H1 (cell line): ENCODE measurements at regions not wholly inside any gene's neighbourhood (a gene's known extent, or its start where the extent isn't known, plus 50 kb on each side); places are given as distances from the start of the nearest gene placed in this dataset.

Experiments used
- CBX5 ChIP-seq: fragments of 300-800, 300-1000 bp; sonication (generic); IDR thresholded peaks from 2 replicates; pipeline ENCODE4 v1.7.1; 2016; ENCODE audit warnings: antibody characterized with exemption, low read length, low read depth
- CTCF ChIP-seq, 3 experiments: IDR thresholded peaks; 1 replicate in 2 of 3; 2 replicates in 1 of 3; pipeline versions ENCODE4 v1.5.1 to v1.6.1; 2011; ENCODE audit warnings: low read length in 3 of 3, mild to moderate bottlenecking in 3 of 3, inconsistent platforms in 2 of 3, low read depth in 1 of 3, moderate library complexity in 1 of 3; ENCODE audit not compliant: insufficient read depth in 1 of 3; ENCODE audit errors: control extremely low read depth in 1 of 3
- NRF1 ChIP-seq: IDR thresholded peaks from 2 replicates; pipeline ENCODE4 v1.6.1; 2011; ENCODE audit warnings: mild to moderate bottlenecking, low read depth, low read length, improper control_type of control experiment
- POU5F1 ChIP-seq: IDR thresholded peaks from 2 replicates; pipeline ENCODE4 v1.6.1; 2011; ENCODE audit warnings: low read depth, mild to moderate bottlenecking, low read length, moderate library complexity

GRCh38 chr14:36429692-36430091 lies 90.3 kb downstream of the NKX2-1 start:
- no peak for TF ChIP-seq CTCF (IDR thresholded peaks at IDR 0.05; ENCODE audit: control extremely low read depth in 1 of 3, insufficient read depth in 1 of 3, low read depth in 1 of 3, low read length in 3 of 3)
- TF ChIP-seq POU5F1: no peak
- no peak for TF ChIP-seq NRF1
- no peak for TF ChIP-seq CBX5
